Stimulated activated CD8-positive, alpha-beta memory T cell treated with anti-CD3 and anti-CD28 coated beads, Interleukin-7, amount 100 ng/mL, for 48 hours (primary cell): ENCODE measurements at regions not wholly inside any gene's neighbourhood (a gene's known extent, or its start where the extent isn't known, plus 50 kb on each side); places are given as distances from the start of the nearest gene placed in this dataset.
"Not testable (repeated sequence)": the region's sequence is repeated elsewhere in the genome, so short reads cannot be mapped to it uniquely, and the experiment has no call there.

Source experiments
- DNase-seq, 2 donors: peaks; one replicate each; pipeline ENCODE4 v3.0.0-alpha.2; 2020; ENCODE audit warnings: low read depth in 1 of 2; ENCODE audit errors: extremely low read depth in 1 of 2

DNA sequence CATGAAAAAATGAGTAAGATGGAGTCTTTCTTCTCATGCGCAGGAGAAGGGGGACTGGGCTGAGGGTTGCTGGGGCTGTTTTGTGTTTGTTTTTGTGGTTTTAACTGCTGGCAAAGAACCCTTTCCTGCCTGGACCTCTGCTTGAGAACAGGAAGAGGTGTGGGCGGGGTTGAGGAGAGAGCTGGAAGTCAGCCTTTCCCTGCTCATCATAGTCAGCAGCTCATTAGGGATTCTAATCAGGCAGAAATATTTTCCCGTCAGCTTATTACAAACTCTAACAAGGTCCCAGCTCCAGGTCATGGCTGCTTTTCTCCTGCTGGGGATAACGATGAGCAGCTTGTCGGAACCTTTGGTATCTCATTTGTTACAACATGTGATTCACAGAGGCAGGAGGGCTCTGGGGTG, 185.0 kb upstream of the NRXN3 start:
- DNase-seq: no peak

DNA sequence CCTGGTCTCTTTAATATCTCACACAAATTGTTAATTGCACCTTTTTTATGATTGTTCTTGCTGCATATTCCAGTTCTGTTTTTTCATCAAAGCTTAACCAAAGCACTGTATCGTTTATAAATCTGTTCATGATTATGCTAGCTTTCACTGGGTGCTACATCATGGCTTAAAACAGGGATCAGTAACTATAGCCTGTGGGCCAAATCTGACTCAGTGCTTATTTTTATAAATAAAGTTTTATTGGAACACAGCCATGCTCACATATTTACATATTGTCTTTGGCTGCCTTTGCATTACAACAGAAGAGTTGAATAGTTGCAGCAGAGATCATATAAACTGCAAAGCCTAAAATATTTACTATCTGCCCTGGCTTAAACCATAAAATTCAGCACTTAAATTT, 183.4 kb upstream of the NRXN3 start:
- DNase-seq: no peak

DNA sequence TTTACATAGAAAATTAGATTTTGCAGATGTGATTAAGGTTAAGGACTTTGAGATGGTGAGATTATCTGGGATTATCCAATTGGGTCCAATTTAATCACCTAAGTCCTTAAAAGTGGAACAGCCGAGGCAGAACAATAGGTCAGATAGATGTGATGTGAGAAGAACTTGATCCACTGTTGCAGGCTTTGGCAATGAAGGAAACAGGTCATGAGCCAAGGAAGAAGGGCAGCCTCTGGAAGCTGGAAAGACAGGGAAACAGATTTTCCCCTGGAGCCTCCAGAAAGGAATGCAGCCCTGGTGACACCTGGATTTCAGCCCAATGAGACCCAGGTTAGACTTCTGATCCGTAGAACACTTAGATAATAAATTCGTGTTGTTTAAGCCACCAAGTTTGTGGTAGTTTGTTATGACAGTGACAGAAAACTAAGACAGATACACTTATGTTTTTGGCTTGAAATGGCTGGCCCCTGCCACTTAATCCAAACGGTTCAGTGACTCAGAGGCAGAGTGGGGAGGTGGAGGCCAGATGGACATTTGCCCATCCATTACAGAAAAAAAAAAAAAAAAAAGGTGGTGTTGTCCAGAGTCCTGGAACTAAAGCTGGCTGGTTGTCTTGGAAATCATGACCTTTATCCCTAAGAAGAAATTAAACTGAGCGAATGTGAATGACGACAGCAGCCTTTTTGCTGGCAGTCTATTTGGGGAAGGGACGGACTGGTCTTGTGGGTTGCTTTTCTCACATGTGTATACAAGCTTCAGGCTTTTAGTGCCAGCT, 181.9 kb upstream of the NRXN3 start:
- DNase-seq: no peak

DNA sequence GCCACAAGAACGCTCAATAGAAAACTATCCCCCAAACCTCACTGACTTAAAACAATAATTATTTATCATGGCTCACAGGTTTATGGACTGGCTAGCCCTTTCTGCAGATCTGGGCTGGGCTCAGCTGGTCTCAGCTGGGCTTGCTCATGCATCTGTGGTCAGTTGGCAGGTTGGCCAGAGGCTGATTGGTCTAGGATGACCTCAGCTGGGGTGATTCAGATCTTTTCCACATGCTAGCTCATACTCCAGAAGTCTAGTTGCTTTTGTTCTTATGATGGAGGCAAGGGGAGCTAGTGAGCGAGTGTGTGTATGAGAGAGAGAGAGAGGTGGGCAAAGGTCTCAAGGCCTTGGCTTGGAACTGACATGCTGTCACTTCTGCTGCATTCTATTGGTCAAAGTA, 181.2 kb upstream of the NRXN3 start:
- no peak for DNase-seq

DNA sequence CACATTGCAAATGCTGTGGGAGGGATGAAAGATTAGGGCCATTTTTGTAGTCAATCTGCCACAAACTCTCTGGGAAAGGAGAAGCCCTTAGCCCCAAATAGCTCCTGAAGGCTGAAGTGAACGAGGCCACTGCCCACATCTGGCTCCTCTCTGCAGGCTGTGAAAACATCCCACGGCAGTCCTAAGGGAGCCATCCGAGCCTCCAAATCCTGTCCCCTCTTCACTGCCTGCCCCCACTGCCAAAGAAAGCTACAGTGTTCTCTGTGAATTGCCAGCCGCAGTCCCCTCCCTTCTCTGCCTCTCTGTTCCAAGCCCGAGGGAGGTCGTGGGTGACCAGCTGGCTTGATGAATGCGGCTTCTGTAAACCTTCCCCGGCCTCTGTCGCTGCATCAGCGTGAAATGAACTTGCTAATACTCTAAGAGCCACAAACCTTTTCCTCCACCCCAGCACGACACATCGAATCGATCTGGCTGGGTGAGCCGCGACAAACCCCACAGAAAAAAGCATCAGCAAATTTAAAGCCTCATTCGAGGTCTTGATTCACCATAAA, 180.7 kb upstream of the NRXN3 start:
- no peak for DNase-seq

DNA sequence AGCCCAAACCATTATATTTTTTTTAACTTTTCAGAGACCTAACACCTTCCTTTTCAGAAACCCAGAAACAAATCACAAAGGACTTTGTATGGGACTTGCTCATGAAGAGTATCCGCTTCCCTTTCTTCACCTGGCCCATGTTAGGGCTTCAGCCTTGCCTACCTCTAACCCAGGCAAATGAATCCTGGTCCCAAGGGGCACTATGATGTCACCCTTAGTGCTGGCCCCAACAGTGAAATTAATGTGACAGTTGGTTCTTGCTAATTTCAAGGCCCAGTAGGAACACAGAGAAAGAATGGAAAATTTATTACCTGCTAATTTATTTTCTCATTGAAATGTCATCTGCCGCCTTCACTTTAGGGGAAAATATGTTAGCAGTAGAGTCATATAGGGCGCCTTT, 179.8 kb upstream of the NRXN3 start:
- no peak for DNase-seq

DNA sequence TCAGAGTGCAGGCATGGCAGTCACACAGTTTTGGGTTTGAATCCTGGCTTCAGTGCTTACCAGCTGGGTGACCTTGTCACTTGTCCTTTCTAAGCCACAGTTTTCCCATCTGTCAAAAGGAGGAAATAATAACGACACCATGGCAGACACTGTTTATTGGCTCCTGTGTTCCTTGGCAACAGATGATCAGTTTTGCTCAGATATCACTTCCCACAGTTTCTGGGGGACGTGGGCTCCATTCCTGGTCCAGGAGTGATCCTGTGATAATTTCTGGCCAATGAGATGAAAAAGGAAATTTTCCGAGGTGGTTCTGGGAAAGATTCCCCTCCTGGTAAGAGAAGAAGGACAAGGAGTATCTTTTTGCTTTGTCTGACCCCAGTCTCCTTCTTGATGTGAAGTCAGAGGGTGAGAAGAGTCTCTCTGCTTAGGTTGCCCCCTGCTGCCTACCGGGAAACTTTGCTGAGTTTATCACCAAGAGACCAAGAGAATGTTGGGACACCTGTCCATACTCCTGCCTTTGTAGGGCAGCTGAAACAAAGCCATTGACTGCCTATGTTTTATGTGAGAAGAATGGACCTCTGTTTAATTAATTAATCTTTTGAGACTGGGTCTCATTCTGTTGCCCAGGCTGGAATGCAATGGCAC, 178.9 kb upstream of the NRXN3 start:
- no peak for DNase-seq

DNA sequence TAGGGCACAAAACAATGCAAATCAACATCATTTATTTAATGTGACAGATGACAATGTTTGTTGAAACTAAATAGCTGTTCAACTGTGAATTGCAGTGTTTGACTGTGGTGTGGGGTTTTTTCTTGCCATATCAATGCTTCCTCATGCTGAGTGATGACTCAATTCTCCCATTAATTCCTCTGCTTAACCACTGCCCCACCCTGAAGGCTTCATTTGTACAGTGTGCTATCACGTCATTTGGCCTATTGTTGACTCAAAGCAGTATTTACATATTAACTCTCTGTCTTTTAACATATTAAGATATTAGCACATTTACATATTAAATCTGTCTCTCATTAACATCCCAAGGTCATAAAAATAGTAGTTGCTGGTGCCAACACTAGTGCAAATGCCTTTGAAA, 164.8 kb upstream of the NRXN3 start:
- no peak for DNase-seq

DNA sequence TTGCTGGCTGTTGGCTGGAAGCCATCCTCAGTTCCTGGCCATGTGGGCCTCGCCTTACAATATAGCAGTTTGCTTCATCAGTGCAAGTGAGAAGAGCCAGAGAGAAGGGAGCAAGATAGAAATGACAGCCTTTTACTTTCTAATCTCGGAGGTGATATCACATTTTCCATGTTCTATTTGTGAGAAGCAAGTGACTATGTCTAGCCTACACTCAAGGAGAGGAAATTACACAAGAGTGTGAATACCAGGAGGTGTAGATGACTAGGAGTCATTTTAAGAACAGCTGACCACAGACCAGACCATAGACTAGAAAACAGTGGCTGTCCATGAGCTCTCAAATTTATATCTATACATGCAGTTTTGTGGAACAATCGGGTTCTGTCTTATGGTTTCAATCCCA, 163.0 kb upstream of the NRXN3 start:
- DNase-seq: no peak

DNA sequence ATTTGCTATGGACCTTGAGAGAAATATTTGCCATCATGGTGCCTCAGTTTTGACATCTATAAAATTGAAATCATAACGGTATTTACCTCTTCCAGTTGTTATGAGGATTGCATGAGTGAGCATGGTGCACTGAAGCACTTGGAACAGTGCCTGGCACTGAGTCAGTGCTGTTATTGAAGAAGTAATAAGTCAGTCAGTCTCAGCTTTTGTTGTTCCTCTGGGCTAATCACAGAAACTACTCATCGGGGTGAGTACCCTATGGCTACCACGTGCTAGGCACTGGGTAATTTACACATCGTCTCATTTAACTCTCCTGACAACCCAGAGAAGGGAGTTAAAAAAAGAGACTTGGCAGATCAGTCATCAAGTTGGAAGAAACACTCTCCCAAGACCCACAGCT, 159.5 kb upstream of the NRXN3 start:
- no peak for DNase-seq

DNA sequence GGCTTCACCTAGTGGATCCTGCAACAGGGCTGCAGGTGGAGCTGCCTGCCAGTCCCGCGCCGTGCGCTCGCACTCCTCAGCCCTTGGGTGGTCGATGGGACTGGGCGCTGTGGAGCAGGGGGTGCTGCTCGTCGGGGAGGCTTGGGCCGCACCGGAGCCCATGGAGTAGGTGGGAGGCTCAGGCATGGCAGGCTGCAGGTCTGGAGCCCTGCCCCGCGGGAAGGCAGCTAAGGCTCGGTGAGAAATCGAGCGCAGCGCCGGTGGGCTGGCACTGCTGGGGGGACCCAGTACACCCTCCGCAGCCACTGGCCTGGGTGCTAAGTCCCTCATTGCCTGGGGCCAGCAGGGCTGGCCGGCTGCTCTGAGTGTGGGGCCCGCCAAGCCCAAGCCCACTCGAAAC, 156.3 kb upstream of the NRXN3 start:
- not testable (repeated sequence) for DNase-seq

DNA sequence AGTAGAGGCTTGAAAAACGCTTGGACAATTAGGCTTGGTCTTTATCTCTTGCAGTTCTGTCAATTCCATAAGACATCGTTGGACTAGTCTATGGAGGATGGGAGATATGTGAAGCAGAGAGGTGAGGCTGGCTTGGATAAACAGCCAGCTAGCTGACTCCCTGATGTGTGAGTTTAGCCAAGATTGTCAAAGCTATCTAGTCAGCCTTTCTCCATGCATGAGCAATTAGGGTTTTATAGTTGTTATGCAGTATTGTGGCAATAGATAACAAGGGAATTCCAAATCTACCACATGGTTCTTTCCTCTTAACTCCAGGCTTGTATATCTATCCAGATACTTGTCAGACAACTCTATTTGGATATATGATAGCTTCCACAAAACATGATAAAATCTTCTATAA, 153.6 kb upstream of the NRXN3 start:
- DNase-seq: no peak

DNA sequence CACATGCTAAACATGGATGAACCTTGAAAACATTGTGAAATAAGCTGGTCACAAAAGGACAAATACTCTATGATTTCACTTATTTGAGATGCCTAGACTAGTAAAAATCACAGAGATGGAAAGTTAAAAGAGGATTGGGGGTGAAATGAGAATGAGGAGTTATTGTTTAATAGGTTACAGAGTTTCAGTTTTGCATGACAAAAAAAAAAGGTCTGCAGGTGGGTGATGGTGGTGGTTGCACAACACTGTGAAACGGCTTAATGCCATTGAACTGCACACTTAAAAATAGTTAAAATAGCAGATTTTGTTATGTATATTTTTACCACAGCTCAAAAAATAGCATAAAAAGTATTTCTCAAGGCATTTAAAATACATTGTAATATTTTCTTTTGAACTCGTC, 151.9 kb upstream of the NRXN3 start:
- no peak for DNase-seq

DNA sequence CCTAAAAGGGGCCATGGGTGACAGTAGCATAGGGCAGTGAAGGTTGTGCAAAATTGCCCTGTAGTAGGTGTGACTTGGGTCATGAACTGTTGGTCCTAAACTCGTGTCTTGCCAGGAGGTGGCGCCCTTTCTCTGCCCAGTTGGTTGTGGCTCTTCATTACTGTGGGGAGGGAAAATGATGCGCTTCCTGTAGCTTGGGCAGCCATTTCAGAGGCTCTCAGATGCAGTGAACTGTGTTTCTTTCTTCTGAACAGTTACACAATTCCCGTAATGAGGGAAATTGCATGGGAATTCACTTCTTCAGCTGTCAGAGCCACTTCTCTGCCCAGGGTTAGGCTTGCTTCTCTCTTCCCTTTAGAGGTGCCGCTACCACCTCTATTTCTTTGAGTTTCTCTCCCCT, 148.1 kb upstream of the NRXN3 start:
- DNase-seq: peak; percentile 21 to 48

DNA sequence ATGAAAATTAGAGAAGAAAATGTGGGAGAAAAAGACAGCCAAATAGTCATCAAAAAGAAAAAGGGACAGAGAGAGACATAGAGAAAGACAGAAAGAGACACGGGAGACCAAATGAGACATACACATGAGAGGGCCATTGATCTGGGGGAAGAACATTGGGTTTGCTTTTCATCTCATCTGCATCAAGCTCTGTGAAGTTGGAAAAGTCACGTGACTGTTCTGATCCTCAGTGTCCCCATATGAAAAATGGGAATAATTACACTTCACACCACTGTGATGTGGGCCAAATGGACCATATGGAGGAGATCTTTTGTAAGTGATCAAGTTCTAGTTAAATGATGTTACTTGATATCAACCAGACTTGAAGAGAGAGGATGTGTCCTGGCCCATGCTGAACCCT, 147.1 kb upstream of the NRXN3 start:
- DNase-seq: no peak

DNA sequence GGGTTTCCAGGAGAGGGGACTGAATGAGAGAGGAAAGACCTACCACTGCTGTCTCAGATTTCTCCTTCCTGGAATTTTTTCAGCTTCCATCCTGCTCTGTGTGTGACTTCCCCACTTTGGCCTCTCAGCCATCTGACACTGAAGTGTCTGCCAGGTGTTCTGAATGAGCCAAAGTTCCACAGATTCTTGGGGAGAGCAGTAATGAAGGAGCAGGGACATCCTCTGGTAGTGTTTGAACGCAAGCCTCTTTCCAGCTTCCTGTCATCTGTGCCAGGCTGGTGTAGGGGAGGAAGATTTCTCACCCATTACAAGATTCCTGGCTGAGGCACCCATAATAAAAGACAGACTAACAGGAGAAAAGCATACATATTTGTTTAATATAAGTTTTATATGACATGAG, 141.7 kb upstream of the NRXN3 start:
- no peak for DNase-seq

DNA sequence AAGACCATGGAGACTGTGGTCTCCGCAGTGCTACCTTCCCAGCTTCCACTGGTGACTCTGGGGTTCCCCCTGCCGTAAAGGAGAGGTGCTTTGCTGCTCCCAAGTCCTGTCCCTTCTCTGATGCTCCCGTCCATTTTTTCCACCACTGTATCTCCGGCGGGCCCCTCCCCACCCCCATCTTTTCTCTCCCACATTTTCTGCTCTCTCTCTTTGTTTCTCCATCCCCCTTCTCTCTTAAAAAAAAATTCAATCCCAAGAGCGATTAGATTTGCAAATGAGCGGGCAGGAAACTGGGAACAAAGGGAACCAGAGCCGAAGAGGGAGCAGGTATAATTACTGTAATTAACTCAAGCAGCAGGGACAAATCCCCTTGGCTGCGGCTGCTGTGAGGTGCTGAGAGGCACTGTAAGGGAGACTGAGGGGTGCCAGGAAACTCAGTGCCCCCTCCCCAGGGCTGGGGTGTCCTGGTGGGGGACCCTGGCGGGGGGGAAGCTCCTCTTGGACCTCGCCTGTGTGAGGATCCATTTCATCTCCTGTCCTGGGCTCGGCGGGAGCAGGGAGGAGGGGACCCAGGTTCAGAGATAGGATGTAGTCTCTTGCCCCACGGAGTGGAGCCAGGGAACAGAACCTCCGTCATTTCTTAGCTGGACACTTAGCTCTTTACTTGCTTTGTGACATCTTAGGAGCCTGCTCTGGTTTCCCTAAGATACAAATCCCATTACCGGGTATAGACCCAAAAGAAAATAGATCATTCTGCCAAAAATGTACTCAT, 140.4 kb upstream of the NRXN3 start:
- DNase-seq: no peak

DNA sequence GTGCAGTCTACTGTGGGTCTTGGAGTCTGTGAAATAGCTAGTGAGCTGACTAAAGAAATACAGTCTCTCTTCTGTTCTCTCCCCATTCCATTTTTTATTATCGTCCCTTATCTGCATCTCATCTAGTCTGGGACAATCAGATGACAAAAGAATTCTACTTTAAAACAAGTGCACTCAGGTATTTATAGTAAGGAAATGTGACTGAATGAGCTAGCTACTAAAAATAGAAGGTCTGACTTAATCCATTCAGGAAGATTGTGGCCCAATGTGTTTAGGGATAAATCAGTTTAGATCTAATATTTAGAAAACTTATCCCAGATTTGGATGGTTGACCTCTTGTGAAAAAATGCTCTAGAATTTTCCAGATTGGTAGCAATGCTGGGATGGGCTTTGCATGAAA, 126.8 kb upstream of the NRXN3 start:
- no peak for DNase-seq

DNA sequence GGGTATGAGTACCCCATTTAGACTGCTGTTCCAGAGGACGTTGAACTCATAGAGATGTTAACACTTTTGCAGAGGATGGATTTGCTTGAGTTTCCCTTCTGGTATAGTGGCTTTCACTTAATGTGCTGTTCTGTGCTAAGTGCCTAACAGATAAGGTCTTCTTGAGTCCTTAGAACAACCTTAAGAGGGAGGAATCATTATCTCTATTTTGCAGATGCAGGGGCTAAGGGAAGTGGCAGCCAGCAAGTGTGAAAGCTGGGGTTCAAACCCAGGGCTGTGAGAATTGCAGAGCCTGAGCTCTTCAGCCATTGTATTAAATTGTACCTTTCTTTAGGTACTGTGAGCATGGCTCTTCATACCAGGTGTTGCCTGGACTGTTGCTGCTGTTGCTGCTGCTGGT, 122.1 kb upstream of the NRXN3 start:
- DNase-seq: no peak

DNA sequence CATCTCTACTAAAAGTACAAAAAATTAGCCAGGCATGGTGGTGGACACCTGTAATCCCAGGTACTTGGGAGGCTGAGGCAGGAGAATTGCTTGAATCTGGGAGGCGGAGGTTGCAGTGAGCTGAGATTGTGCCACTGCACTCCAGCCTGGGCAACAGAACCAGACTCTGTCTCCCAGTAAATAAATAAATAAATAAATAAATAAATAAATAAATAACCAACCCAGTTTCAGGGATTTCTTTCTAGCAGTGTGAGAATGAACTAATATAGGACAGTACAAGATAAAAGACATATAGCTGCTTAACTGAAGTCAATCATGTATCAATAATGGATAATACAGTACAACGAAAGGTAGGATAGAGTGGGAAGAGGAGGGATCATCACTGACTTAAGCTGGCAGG, 113.3 kb upstream of the NRXN3 start:
- not testable (repeated sequence) for DNase-seq

DNA sequence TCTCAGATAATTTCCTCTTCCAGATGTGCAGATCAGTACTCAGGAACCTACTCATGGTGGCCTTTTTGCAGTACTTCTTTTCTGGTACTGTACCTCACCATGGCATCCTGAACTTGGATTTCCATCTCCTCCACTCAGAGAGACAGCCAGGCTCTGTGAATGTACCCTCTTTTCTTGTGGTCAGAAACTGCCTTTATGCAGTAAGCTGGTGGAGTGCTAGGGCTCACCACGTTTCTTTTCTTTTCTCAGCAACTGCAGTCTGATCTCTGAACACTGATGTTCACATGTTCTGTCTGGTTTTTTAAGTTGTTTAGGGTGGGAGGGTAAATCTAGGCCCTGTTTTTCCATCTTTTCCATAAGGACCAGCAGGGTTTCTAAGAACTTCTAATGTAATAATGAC, 99.8 kb upstream of the NRXN3 start:
- no peak for DNase-seq
